ENCODE measurements at regions not wholly inside any gene's neighbourhood (a gene's known extent, or its start where the extent isn't known, plus 50 kb on each side); places are given as distances from the start of the nearest gene placed in this dataset.
A peak's percentile ranks its signal among the peaks of the same experiment; 100 is the strongest.
"Not testable (repeated sequence)": the region's sequence is repeated elsewhere in the genome, so short reads cannot be mapped to it uniquely, and the experiment has no call there.

DNA sequence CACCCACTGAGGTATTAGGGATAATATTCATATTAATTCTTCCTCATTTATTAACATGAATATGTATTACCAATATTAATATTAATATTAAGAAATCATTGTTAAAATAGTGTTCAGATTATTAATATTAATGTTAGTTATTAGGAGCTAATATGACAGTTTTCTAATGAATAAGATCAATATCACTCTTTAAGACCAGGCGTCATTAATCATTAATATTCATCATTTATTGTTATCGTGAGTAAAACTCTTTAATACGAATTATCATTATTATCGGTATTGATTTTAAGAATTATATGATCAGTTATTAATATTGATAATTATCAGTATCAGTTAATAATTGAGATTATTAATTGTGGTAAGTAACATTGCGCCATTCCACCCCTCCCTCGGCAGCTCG lies 101.0 kb upstream of the HMX1 start:
- H3K9me3 Mint-ChIP-seq (ENCODE audit: unreplicated experiment); H3K27ac Mint-ChIP-seq (ENCODE audit: unreplicated experiment); H3K27me3 Mint-ChIP-seq (ENCODE audit: unreplicated experiment); H3K4me3 Mint-ChIP-seq (ENCODE audit: unreplicated experiment); H3K4me1 Mint-ChIP-seq (ENCODE audit: low read depth, unreplicated experiment); H3K36me3 Mint-ChIP-seq (ENCODE audit: unreplicated experiment); DNase-seq: not testable (repeated sequence)

DNA sequence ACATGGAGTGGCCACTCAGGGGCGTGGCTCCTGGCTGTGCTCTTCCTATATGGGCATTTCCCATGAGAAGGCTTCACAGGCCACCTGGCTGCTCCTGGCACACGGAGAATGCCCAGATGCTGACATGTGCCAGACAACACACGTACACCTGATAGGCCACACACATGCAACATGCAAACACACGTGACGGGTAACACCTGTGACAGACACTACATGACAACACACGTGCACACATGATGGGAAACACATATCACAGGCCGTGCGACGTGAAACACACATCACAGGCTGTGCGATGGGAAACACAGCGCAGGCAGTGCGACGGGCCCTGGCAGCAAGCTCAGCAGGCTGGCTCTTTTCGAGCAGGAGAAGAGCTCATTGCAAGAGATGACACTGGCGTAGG lies 94.3 kb upstream of the HMX1 start:
- H3K4me3 Mint-ChIP-seq (ENCODE audit: unreplicated experiment); H3K4me1 Mint-ChIP-seq (ENCODE audit: low read depth, unreplicated experiment); DNase-seq; H3K27me3 Mint-ChIP-seq (ENCODE audit: unreplicated experiment); H3K36me3 Mint-ChIP-seq (ENCODE audit: unreplicated experiment); H3K27ac Mint-ChIP-seq (ENCODE audit: unreplicated experiment); H3K9me3 Mint-ChIP-seq (ENCODE audit: unreplicated experiment): not testable (repeated sequence)

DNA sequence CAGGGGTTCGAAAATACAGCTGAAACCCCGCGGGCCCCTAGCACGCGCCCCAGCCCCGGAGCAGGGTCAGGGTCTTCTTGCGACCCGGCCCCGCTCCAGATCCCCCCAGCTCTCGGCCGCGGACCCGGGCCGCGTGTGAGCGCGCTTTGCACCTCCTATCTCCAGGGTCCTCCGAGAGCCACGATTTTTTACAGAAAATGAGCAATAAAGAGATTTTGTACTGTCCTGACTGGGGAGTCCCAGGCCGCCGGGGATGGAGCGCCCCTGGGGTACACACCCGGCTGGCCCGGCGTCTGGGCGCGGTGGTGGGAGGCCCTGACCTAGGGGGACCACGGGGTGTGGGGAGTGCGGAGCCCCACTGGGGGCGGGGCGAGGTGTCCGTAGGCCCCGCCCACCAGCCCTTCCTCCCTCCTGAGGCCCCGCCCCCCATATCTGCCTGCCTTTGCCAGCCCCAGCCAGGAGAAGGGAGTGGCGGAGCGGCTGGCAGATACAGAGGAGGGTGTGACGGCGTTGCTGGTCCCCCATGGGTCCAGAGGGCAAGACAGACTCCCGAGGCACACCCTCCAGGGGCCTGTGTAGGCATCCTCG lies 92.7 kb upstream of the HMX1 start:
- H3K9me3 Mint-ChIP-seq (ENCODE audit: unreplicated experiment); H3K27ac Mint-ChIP-seq (ENCODE audit: unreplicated experiment); H3K36me3 Mint-ChIP-seq (ENCODE audit: unreplicated experiment); H3K4me3 Mint-ChIP-seq (ENCODE audit: unreplicated experiment); H3K4me1 Mint-ChIP-seq (ENCODE audit: low read depth, unreplicated experiment); H3K27me3 Mint-ChIP-seq (ENCODE audit: unreplicated experiment): not testable (repeated sequence)
- peak; percentile 42 for DNase-seq

DNA sequence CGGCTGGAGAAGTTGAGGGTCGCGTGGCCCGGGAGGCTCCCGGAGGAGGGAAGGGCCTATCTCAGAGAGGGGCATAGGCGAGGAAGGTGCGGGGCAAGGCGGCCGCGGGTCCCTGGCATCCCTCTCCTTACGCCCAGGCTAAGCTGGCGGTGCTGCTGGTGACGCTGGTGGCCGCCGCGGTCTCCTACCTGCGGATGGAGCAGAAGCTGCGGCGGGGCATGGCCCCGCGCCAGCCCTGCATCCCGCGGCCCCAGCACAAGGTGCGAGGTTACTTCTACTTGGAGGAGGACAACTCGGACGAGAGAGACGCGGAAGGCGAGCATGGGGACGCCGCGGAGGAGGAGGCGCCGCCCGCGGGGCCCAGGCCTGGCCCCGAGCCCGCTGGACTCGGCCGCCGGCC lies 91.9 kb upstream of the HMX1 start:
- not testable (repeated sequence) for H3K36me3 Mint-ChIP-seq (ENCODE audit: unreplicated experiment); H3K4me1 Mint-ChIP-seq (ENCODE audit: low read depth, unreplicated experiment); H3K27ac Mint-ChIP-seq (ENCODE audit: unreplicated experiment); DNase-seq; H3K9me3 Mint-ChIP-seq (ENCODE audit: unreplicated experiment)
- H3K4me3 Mint-ChIP-seq (ENCODE audit: unreplicated experiment), result peak overlapping the region; percentile 68
- H3K27me3 Mint-ChIP-seq (ENCODE audit: unreplicated experiment), result peaks cover 11% of the 10 kb centered on the region

DNA sequence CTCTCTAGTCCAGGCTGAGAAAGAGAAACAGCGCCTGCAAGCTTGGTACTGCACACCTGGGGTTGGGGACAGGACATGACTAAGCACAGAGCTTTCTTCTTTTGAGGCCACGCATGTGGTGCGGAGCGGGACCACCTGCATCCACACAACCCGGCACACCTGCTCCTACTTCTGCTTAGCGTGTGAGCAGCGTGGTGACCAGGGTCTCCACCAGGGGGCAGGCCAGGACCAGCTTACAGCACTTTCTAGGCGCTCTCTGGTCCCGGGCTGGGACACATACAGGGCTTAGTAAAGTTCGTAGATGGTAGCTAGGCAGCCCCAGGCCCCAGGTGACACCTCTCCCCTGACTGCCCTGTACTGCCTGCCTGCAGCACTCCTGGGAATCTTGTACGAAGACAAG lies 89.7 kb upstream of the HMX1 start:
- H3K9me3 Mint-ChIP-seq (ENCODE audit: unreplicated experiment); H3K27ac Mint-ChIP-seq (ENCODE audit: unreplicated experiment); H3K36me3 Mint-ChIP-seq (ENCODE audit: unreplicated experiment); H3K4me1 Mint-ChIP-seq (ENCODE audit: low read depth, unreplicated experiment); H3K4me3 Mint-ChIP-seq (ENCODE audit: unreplicated experiment): not testable (repeated sequence)
- H3K27me3 Mint-ChIP-seq (ENCODE audit: unreplicated experiment), result peaks cover 14% of the 10 kb centered on the region
- TF ChIP-seq, protein P1, sequence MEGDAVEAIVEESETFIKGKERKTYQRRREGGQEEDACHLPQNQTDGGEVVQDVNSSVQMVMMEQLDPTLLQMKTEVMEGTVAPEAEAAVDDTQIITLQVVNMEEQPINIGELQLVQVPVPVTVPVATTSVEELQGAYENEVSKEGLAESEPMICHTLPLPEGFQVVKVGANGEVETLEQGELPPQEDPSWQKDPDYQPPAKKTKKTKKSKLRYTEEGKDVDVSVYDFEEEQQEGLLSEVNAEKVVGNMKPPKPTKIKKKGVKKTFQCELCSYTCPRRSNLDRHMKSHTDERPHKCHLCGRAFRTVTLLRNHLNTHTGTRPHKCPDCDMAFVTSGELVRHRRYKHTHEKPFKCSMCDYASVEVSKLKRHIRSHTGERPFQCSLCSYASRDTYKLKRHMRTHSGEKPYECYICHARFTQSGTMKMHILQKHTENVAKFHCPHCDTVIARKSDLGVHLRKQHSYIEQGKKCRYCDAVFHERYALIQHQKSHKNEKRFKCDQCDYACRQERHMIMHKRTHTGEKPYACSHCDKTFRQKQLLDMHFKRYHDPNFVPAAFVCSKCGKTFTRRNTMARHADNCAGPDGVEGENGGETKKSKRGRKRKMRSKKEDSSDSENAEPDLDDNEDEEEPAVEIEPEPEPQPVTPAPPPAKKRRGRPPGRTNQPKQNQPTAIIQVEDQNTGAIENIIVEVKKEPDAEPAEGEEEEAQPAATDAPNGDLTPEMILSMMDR (IDR thresholded peaks at IDR 0.05; ENCODE audit: partially characterized antibody, unreplicated experiment), result peak; percentile 77
- peak; percentile 84 for DNase-seq

DNA sequence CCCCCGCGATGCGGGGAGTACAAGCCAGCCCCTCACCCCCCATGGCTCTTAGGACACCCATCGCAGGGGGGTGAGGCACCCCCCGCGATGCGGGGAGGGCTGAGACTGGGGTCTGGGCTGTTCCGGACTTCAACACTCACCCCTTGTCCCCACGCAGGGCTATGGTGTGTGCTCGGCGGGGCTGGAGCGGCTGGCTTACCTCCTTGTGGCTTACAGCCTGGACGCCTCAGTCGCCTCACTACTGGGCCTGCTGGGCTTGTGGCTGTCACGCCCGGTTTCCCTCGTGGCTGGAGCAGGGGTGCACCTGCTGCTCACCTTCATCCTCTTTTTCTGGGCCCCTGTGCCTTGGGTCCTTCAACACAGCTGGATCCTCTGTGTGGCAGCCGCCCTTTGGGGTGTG lies 87.8 kb upstream of the HMX1 start:
- peaks cover 14% of the 10 kb centered on the region for H3K27me3 Mint-ChIP-seq (ENCODE audit: unreplicated experiment)
- not testable (repeated sequence) for H3K4me1 Mint-ChIP-seq (ENCODE audit: low read depth, unreplicated experiment); H3K4me3 Mint-ChIP-seq (ENCODE audit: unreplicated experiment); H3K36me3 Mint-ChIP-seq (ENCODE audit: unreplicated experiment); H3K9me3 Mint-ChIP-seq (ENCODE audit: unreplicated experiment); DNase-seq; H3K27ac Mint-ChIP-seq (ENCODE audit: unreplicated experiment)

DNA sequence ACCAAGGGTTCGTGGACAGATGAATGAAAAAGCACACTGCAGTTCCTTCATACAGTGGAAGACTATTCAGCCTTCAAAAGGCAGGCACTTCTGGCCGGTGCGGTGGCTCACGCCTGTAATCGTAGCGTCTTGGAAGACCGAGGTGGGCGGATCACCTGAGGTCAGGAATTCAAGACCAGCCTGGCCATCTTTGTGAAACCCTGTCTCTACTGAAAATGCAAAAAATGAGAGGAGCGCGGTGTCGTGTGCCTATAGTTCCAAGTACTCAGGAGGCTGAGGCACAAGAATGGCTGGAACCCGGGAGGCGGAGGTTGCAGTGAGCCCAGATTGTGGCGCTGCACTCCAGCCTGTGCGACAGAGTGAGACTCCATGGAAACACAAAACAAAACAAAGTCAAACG lies 82.4 kb upstream of the HMX1 start:
- not testable (repeated sequence) for H3K27me3 Mint-ChIP-seq (ENCODE audit: unreplicated experiment); H3K9me3 Mint-ChIP-seq (ENCODE audit: unreplicated experiment); DNase-seq; H3K4me1 Mint-ChIP-seq (ENCODE audit: low read depth, unreplicated experiment); H3K27ac Mint-ChIP-seq (ENCODE audit: unreplicated experiment); H3K36me3 Mint-ChIP-seq (ENCODE audit: unreplicated experiment); H3K4me3 Mint-ChIP-seq (ENCODE audit: unreplicated experiment)

DNA sequence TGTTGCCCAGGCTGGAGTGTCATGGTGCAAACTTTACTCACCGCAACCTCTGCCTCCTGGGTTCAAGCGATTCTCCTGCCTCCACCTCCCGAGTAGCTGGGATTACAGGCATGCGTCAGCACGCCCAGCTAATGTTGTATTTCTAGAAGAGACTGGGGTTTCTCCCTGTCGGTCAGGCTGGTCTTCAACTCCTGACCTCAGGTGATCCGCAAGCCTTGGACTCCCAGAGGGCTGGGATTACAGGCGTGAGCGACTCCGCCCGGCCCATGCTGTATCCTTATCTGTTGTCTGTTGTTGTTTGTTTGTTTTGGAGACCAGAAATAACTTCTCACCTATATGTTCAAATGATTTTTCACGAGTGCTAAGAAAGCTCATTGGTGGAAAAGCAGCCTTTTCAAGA lies 81.2 kb upstream of the HMX1 start:
- H3K36me3 Mint-ChIP-seq (ENCODE audit: unreplicated experiment); H3K9me3 Mint-ChIP-seq (ENCODE audit: unreplicated experiment); H3K4me1 Mint-ChIP-seq (ENCODE audit: low read depth, unreplicated experiment); DNase-seq; H3K27me3 Mint-ChIP-seq (ENCODE audit: unreplicated experiment); H3K4me3 Mint-ChIP-seq (ENCODE audit: unreplicated experiment); H3K27ac Mint-ChIP-seq (ENCODE audit: unreplicated experiment): not testable (repeated sequence)

DNA sequence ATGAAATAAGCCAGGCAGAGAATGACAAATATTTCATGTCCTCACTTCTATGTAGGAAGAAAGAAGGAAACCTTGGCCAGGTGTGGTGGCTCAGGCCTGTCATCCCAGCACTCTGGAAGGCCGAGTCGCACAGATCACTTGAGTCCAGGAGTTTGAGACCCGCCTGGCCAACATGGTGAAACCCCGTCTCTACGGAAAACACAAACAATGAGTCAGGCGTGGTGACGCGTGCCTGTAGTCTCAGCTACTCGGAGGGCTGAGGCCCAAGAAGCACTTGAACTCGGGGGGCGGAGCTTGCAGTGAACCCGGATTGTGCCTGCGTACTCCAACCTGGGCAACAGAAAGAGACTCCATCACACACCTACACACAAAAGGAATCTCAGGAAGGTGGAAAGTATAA lies 80.5 kb upstream of the HMX1 start:
- not testable (repeated sequence) for H3K4me1 Mint-ChIP-seq (ENCODE audit: low read depth, unreplicated experiment)

DNA sequence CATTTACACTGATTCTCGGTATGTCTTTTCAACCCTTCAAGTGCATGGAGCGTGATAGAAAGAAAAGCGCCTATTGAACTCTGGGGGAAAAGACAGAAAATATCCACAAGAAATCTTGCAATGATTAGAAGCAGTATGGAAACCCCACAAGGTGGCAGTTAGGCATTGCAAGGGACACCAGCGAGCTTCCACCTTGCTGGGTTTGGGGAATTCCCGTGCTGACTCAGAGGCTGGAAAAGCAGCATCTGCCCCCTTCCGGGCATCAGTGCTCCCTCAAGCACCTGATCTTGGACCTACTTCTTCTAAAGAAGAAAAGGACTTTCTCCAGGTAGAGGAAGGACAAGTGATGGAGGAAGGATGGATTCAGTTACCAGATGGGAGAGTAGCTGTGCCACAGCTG lies 73.9 kb upstream of the HMX1 start:
- H3K36me3 Mint-ChIP-seq (ENCODE audit: unreplicated experiment); H3K9me3 Mint-ChIP-seq (ENCODE audit: unreplicated experiment); H3K4me3 Mint-ChIP-seq (ENCODE audit: unreplicated experiment); DNase-seq; H3K27me3 Mint-ChIP-seq (ENCODE audit: unreplicated experiment); H3K4me1 Mint-ChIP-seq (ENCODE audit: low read depth, unreplicated experiment); H3K27ac Mint-ChIP-seq (ENCODE audit: unreplicated experiment): not testable (repeated sequence)

More for the DNA sequence above, 80.5 kb upstream of the HMX1 start:
- not testable (repeated sequence) for H3K27me3 Mint-ChIP-seq (ENCODE audit: unreplicated experiment); H3K4me3 Mint-ChIP-seq (ENCODE audit: unreplicated experiment); DNase-seq; H3K36me3 Mint-ChIP-seq (ENCODE audit: unreplicated experiment); H3K27ac Mint-ChIP-seq (ENCODE audit: unreplicated experiment); H3K9me3 Mint-ChIP-seq (ENCODE audit: unreplicated experiment)

DNA sequence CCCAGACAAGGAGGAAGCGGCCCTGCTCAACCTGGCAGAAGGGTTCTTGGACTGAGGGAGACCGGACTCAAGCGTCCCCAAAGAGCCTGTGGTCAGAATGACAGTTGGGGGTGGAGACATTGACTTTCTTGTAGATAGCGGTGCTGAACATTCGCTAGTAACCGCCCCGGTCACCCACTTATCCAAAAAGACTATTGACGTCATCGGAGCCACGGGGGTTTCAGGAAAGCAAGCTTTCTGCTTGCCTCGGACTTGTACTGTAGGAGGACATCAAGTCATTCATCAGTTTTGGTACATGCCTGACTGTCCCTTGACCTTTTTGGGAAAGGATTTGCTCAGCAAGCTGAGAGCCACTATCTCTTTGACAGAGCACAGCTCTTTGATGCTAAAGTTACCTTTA lies 71.7 kb upstream of the HMX1 start:
- DNase-seq; H3K27ac Mint-ChIP-seq (ENCODE audit: unreplicated experiment); H3K4me3 Mint-ChIP-seq (ENCODE audit: unreplicated experiment); H3K9me3 Mint-ChIP-seq (ENCODE audit: unreplicated experiment); H3K4me1 Mint-ChIP-seq (ENCODE audit: low read depth, unreplicated experiment); H3K36me3 Mint-ChIP-seq (ENCODE audit: unreplicated experiment); H3K27me3 Mint-ChIP-seq (ENCODE audit: unreplicated experiment): not testable (repeated sequence)

DNA sequence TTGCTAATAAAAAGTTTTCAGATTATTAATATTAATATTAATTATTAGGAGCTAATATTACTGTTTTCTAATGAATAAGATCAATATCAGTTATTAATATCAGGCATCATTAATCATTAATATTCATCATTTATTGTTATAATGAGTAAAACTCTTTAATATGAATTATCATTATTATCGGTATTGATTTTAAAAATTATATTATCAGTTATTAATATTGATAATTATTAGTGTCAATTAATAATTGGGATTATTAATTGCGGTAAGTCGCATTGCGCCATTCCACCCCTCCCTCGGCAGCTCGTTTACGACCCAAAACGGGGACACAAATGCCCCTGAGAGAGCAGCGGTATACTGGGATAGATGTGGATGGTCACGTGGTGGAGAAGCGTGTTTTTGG lies 70.4 kb upstream of the HMX1 start:
- H3K27ac Mint-ChIP-seq (ENCODE audit: unreplicated experiment); H3K4me3 Mint-ChIP-seq (ENCODE audit: unreplicated experiment); H3K4me1 Mint-ChIP-seq (ENCODE audit: low read depth, unreplicated experiment); DNase-seq; H3K27me3 Mint-ChIP-seq (ENCODE audit: unreplicated experiment); H3K36me3 Mint-ChIP-seq (ENCODE audit: unreplicated experiment); H3K9me3 Mint-ChIP-seq (ENCODE audit: unreplicated experiment): not testable (repeated sequence)
